Stimulated activated CD4-positive, alpha-beta T cell treated with anti-CD3 and anti-CD28 coated beads, TNF-alpha, amount 100 ng/mL, for 48 hours (primary cell): ENCODE measurements at regions not wholly inside any gene's neighbourhood (a gene's known extent, or its start where the extent isn't known, plus 50 kb on each side); places are given as distances from the start of the nearest gene placed in this dataset.
"Not testable (repeated sequence)": the region's sequence is repeated elsewhere in the genome, so short reads cannot be mapped to it uniquely, and the experiment has no call there.

ENCODE experiments used
- DNase-seq, 3 donors: peaks; one replicate each; pipeline ENCODE4 v3.0.0-alpha.2; 2020; ENCODE audit warnings: low read depth in 3 of 3

DNA sequence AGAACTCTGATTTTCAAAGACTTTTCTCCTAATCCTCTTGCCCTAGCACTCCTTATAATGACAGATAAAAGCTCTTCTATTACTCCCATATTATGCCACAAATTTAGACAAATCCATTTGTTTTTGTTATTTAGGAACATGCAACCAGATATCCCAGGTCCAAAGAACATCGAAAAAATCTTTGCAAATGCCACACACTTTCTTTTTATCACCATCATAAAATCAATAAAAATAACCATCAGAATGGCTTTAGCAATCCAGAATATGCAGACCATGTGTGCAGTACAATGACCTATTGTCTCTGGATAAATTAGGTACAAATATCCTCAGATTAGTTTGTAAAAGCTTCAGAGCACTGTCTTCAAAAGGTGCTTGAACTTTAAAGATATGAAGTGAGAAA, 376.2 kb upstream of the TCF4 start:
- DNase-seq, result no peak

DNA sequence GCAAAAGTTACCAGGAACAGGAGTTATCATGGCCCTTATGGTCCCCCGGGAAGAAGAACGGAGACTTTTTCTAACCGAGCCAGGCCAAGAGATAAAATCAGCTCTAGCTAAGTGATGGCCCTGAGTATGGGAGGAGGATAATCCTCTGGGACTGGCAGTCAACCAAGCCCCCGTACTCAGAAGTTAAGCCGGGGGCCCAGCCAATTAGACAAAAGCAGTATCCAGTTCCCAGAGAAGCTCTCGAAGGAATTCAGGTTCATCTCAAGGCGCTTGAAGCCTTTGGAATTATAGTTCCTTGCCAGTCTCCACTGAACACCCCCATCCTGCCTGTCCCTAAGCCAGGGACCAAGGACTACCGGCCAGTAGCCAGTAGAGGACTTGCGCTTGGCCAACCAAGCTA, 365.3 kb upstream of the TCF4 start:
- DNase-seq, result no peak

- not testable (repeated sequence) for DNase-seq
Measured at GRCh38 chr18:55951738-55952137, 363.7 kb upstream of the TCF4 start.

DNA sequence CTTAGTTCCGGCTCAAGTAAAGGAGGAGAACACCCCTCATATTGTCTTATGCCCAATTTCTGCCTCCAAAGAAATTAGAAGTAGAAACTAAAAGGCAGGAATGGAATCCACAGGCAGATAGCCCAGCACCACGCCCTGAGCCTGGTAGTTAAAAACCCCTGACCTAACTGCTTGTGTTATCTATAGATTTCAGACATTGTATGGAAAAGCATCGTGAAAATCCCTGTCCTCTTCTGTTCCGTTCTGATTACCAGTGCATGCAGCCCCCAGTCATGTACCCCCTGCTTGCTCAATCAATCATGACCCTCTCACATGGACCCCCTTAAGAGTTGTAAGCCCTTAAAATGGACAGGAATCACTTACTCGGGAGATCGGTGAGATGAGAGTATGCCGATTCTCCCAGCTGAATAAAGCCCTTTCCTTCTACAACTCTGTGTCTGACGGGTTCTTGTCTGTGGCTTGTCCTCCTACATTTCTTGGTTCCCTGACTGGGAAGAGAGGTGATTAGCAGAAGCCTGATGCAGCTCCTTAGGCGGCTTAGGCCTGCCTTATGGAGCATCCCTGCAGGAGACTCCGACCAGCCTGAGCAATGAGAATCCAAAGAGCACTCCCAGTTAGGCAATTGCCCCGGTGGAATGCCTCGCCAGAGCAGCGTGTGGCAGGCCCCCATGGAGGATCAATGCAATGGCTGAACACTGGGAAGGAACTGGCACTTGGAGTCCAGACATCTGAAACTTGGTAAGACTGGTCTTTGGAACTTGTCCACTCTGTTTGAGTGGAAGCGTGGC, 362.6 kb upstream of the TCF4 start:
- DNase-seq, result no peak

DNA sequence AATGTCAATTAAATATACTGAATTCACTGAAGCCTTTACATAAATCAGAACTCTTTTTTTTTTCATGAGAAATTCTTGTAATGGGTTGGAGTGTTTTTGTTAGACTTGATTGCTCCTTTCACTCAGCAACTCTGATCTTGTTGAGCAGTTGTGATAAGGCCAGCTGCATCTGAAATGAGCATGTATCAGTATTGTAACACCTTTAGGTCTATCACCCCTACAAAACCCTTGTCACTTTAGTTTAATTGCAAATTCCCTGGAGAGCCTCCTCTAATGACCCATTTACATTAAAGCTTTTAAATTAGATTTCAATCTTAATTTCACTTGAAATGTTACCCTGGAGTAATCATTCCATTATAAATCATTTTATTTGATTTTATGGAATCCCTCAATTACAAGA, 346.8 kb upstream of the TCF4 start:
- no peak for DNase-seq

- no peak for DNase-seq
Measured at GRCh38 chr18:55932675-55933074, 344.7 kb upstream of the TCF4 start.

GRCh38 chr18:55927831-55928230, 339.8 kb upstream of the TCF4 start:
- no peak for DNase-seq

- DNase-seq, result no peak
Measured at GRCh38 chr18:55925772-55926171, 337.8 kb upstream of the TCF4 start.

- no peak for DNase-seq
Measured at GRCh38 chr18:55920063-55920462, 332.1 kb upstream of the TCF4 start.

- DNase-seq, result no peak
Measured at GRCh38 chr18:55918444-55918843, 330.5 kb upstream of the TCF4 start.

DNA sequence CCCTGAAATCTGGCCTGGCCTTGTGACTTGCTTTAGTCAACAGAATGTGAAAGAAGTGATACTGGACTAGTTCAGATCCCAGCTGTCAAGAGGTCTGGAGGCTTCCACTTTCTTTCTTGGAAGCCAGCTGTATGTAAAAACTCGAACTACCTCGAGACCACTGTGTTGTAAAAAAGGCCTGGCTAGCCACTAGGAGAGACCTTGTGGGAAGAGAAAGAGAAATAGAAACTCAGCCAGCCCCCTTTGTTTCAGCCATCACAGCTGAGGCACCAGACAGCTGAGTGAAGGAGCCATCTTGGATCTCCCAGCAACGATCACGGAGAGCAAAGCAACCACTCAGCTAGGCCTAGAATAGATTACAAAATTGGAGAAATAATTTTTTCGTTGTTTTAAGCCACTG, 324.9 kb upstream of the TCF4 start:
- DNase-seq, result no peak

DNA sequence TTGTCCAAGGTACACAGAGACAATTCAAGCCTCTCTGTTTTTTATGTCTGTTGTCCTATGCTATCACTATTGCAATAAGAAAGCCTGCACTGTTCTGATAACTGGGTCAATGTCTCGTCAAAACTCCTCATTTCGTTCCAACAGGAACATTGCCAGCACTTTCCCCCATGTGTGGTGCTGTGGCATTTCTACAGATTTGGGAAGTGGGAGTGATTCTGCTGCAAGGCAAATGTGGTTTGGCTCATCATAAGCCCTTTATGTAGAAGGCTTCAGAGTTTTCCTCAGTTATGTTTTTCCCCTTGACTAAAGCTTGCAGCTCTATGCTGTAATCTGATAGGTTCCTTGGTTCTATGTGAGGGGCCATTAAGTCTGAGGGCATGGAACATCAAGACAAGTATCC, 324.1 kb upstream of the TCF4 start:
- no peak for DNase-seq

GRCh38 chr18:55910296-55910695, 322.3 kb upstream of the TCF4 start:
- no peak for DNase-seq

GRCh38 chr18:55908901-55909366, 320.9 kb upstream of the TCF4 start:
- DNase-seq, result no peak

DNA sequence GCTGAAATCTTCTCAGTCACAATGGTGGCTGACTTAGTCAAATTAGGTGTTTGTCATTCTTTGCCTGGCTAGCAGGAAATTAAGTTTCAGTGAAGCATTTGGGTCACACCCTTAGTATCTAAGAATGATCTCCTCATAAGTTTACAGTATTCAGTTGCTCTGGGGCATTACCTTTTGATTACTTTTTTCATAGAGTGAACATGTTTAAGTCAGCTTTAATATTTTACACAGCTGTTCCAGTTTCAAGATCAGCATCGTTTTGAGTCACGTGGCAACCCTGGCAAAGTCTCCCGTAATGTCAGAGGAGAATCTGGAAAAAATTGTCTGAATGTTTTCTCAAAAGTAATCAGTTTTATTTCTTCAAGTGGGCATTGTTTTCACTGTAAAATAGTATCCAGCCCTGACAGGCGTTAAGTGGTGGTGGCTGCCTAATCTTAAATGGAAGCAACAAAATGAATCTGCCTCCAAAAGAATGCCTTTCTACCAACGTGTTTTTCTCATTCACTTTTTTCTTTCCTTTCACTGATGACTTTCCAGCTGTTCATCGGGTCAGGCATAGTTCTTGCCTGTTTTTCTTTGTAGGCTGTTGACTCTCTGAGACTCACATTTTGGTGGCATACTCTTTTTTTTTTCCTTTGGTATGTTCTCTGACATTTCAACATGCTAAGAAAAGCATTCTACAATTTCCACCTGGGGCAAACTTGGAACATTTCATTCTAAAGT, 319.6 kb upstream of the TCF4 start:
- no peak for DNase-seq

- no peak for DNase-seq
Measured at GRCh38 chr18:55906536-55906935, 318.5 kb upstream of the TCF4 start.

DNA sequence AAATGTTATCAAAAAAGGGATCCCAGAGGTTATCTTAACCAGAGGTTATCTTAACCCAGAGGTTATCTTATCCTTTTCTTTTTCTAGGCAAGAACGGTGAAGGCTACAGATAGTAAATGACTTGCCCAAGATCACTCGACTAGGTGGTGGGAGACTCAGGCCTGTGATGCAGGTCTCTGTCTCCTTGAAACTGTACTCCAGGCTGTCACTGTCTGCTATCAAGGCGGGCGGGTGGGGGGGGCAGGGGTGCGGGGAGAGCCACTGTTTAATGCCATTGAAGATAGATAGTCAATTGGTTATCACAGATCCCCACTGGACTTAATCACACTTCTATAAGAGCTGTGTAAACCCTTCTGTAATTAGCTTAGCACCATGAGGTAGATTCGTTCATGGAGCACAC, 315.9 kb upstream of the TCF4 start:
- no peak for DNase-seq

DNA sequence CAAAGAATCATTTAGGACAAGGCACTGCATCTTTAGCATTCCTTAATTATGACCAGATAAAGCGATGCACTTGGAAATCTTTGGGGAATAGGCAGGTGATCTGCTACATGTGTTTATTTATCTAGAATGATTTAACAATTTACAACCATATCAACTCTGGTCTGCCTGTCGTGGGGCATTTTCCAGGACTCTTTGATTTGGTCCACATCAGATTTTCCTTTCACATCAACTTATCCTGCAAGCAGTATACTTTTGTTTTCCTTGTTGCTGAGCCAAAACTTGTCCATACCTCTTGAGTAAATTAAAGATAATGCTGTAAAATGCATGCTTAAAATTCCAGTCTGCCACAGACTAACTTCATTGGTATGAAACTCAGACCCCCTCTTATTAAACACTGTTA, 312.4 kb upstream of the TCF4 start:
- DNase-seq, result no peak

GRCh38 chr18:55897091-55897689, 309.2 kb upstream of the TCF4 start:
- no peak for DNase-seq

DNA sequence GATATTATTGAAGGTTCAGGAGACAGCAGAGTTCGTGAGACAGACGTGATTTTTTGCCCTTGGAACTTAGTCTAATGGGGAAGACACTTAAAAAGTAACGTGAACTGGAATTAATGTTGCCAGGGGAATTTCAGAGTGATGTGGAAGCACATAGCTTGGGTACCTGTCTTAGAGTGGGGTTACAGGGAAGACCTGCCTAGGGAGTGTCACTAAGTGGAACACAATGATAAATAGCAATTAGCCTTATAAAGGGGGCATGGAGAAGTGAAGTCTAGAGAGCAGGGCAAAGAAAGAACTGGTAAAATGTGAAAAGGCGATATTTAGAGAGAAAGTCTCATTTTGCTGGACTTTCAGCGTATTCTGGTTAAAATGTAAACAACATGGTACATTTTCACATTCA, 306.0 kb upstream of the TCF4 start:
- no peak for DNase-seq

DNA sequence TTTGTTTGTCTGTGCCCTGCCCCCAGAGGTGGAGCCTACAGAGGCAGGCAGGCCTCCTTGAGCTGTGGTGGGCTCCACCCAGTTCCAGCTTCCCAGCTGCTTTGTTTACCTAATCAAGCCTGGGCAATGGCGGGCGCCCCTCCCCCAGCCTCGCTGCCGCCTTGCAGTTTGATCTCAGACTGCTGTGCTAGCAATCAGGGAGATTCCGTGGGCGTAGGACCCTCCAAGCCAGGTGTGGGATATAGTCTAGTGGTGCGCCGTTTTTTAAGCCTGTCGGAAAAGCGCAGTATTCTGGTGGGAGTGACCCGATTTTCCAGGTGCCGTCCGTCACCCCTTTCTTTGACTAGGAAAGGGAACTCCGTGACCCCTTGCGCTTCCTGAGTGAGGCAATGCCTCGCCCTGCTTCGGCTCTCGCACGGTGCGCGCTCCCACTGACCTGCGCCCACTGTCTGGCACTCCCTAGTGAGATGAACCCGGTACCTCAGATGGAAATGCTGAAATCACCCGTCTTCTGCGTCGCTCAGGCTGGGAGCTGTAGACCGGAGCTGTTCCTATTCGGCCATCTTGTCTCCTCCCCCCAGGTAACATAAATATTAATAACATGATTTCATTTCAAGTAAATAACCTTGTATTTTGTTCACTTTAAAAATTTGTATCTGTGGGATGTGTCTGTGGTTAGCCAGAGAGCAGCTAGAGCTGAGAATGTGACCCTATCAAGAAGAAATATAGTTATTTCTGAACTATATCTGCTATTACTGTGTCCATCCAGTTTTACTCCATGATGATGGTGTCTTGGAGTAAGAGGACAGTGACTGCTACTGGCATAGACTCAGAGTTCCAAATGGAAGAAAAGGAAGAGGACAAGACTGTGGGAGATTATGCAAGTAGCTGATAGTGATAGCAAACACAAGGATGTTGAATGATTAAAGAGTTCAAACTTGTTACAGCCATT, 305.1 kb upstream of the TCF4 start:
- DNase-seq, result not testable (repeated sequence)

- DNase-seq, result no peak
Measured at GRCh38 chr18:55886886-55887285, 298.9 kb upstream of the TCF4 start.
